Adrenal gland (tissue), 9 donors: ENCODE measurements at regions not wholly inside any gene's neighbourhood (a gene's known extent, or its start where the extent isn't known, plus 50 kb on each side); places are given as distances from the start of the nearest gene placed in this dataset.

Experiments used
- DNase-seq, 7 donors: peaks; one replicate each; pipeline ENCODE4 v3.0.0-alpha.2; 2019 to 2020
- H3K27ac ChIP-seq, 5 donors: fragments of 200-600 bp; sonication (generic) in 4 of 5; 1 replicate in 3 of 5; 2 replicates in 2 of 5; pipeline versions ENCODE4 v1.5.1 to v1.8.0; 2016 to 2020; ENCODE audit warnings: mild to moderate bottlenecking in 1 of 5
- H3K27me3 ChIP-seq: fragments of 200-600 bp; 2 replicates; pipeline ENCODE4 v1.8.0; 2021
- H3K36me3 ChIP-seq, 2 donors: fragments of 200-600 bp; replicated peaks in 1 of 2; 1 replicate in 1 of 2; 2 replicates in 1 of 2; pipeline versions ENCODE4 v1.5.1 to v1.8.0; 2018 to 2022
- H3K4me1 ChIP-seq, 2 donors: fragments of 200-600 bp; replicated peaks in 1 of 2; 1 replicate in 1 of 2; 2 replicates in 1 of 2; pipeline versions ENCODE4 v1.5.1 to v1.8.0; 2018 to 2021
- H3K4me3 ChIP-seq, 4 donors: fragments of 200-600 bp; sonication (generic) in 3 of 4; one replicate each; pipeline ENCODE4 v1.5.1; 2016 to 2018
- H3K9me3 ChIP-seq, 3 donors: fragments of 200-600 bp; sonication (generic) in 1 of 3; replicated peaks in 1 of 3; 1 replicate in 2 of 3; 2 replicates in 1 of 3; pipeline versions ENCODE4 v1.5.1 to v1.8.0; 2016 to 2021
- CTCF ChIP-seq, 6 experiments: fragments of 450-650 bp in 4 of 6; fragments of 200-600 bp in 2 of 6; sonication (generic) in 1 of 6; IDR thresholded peaks; 1 replicate in 5 of 6; 2 replicates in 1 of 6; pipeline versions ENCODE4 v1.5.1 to v1.8.0; 2016 to 2021; ENCODE audit warnings: antibody characterized with exemption in 6 of 6, mild to moderate bottlenecking in 2 of 6, moderate library complexity in 1 of 6
- POLR2A ChIP-seq, 2 donors: fragments of 450-650 bp; IDR thresholded peaks; one replicate each; pipeline ENCODE4 v1.6.1; 2017; ENCODE audit warnings: antibody characterized with exemption in 2 of 2, mild to moderate bottlenecking in 2 of 2, moderate library complexity in 1 of 2
- WGBS, 4 donors: extraction: QIAGEN DNeasy Blood & Tissue Kit in 2 of 4; methylation state at CpG; one replicate each; pipeline versions ENCODE4 v1.1.5 to v1.1.7; 2013 to 2017; 5-methylcytosine and 5-hydroxymethylcytosine counted together
- intact Hi-C, 2 donors: fragments of 100-400 bp; cut with DNase I; formaldehyde crosslinking; loops; one replicate each; pipeline versions ENCODE4 v1.14.1 to v1.15.0; 2022 to 2023
- donor health status: healthy with polysubstance abuse.
- donor health status: Bipolar disorder and iron deficiency.
- donor health status: DM: yes; HTN: yes; CAD: no.
- donor health status: DM: no; HTN: no; CAD: no.
- donor health status: DM: no; HTN: no; CAD: no.

- Histone ChIP-seq H3K4me1 (peaks cover 7 to 8% of the 10 kb centered on the region in 2 donors), H3K27ac (no peak overlapping the region), H3K9me3 (no peaks in the 10 kb centered on the region), H3K27me3 (no peaks in the 10 kb centered on the region), H3K36me3 (no peaks in the 10 kb centered on the region), H3K4me3 (no peak overlapping the region)
- WGBS, 4 donors, result 76 to 81% (median 78%) methylated on average over 12 to 22 of the region's 22 CpGs
- DNase-seq, result no peak
- intact Hi-C loops, result no loop called here
- TF ChIP-seq CTCF (IDR thresholded peaks at IDR 0.05), result no peak
These were observed 65.9 kb upstream of the TNRC6C start for GRCh38 chr17:77892469-77893143.

DNA sequence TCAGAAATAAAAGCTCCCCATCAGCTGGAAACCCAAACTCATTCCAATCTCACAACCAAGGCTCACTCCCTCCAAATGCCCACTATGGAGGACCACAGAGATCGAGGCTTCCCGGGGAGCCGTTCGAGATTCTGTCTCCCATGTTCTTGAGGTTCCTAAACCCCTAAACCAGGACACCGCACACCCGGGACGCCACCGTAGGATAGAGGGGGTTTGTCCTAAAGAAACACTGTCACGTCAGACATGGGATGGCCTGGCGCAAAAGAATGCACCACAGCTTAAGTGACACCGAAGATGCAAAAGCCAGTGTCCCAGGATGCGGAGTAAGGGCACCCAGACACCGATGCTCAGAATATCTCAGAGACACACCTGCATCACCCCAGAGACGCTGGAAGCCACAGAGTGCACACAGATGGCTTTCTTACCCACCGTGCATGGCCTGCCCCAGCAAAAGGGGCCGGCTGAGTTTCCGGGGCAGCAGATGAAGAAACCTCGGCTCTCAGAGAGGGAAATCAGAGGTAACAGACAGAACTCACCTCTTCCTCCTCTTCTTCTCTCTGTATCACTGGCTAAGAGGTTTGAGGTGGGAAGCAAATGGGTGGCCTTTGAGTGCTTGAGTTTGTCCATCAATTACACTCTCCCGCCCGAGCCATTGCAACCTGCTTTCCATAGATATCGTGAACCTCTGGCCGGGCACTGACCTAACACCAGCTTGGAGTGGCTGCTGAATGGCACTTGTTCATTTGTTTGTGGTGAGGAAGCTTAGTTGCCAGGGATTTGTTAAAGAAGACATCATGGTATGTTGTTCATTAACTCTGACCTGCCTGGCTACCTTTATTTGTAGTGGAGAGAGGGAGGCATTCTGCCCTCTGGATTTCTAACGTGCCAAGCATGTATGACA, 65.1 kb upstream of the TNRC6C start:
- H3K4me3 ChIP-seq, result no peak overlapping the region
- 89 to 91% (median 90%) methylated on average over 20 to 23 of the region's 23 CpGs for WGBS, 4 donors
- no peaks in the 10 kb centered on the region for H3K36me3 ChIP-seq
- H3K27ac ChIP-seq, result no peak overlapping the region
- TF ChIP-seq CTCF (IDR thresholded peaks at IDR 0.05) (no peak), POLR2A (IDR thresholded peaks at IDR 0.05) (no peak)
- DNase-seq, result no peak
- H3K9me3 ChIP-seq, result no peaks in the 10 kb centered on the region
- H3K27me3 ChIP-seq, result no peaks in the 10 kb centered on the region
- H3K4me1 ChIP-seq, result peaks cover 0 to under 1% of the 10 kb centered on the region in 2 donors
- intact Hi-C loops, result no loop called here

GRCh38 chr17:77894126-77894956, 64.2 kb upstream of the TNRC6C start:
- Histone ChIP-seq H3K4me3 (no peak overlapping the region), H3K9me3 (no peaks in the 10 kb centered on the region), H3K27me3 (no peaks in the 10 kb centered on the region), H3K4me1 (no peaks in the 10 kb centered on the region), H3K27ac (no peak overlapping the region), H3K36me3 (no peaks in the 10 kb centered on the region)
- no peak for DNase-seq
- no peak for TF ChIP-seq CTCF (IDR thresholded peaks at IDR 0.05)
- no peak for TF ChIP-seq POLR2A (IDR thresholded peaks at IDR 0.05)
- 76 to 91% (median 86%) methylated on average over 8 to 14 of the region's 14 CpGs for WGBS, 4 donors
- intact Hi-C loops, result no loop called here

DNA sequence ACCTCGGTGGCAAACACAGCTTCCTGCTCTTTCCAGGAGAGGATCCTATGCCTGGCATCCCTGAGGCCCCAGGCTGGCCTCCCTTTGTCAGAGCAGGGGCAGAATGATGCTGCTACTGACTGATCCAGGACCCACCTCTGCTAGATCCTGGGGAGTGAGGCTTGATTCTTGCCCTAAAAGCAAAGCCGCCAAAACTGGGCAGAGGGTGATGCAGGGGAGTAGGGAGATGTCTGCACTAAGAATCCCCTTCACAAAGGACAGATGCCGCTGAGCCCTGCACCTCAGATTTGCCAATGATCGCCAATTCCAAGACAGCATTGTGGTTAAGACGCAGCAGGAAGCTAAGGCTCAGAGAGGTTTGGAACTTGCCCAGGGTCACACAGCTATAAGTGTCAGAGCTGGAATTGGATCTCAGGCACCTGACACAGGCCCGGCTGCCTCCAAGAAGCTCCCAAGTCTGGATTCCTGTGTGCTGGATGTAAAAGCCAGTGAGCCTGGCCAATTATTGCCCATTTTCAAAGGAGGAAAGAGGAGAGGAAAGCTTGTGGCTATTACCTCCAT, 60.7 kb upstream of the TNRC6C start:
- WGBS, 4 donors, result 82 to 94% (median 84%) methylated on average over 5 to 6 of the region's 6 CpGs
- no peak overlapping the region for H3K27ac ChIP-seq

More for the DNA sequence above, 60.7 kb upstream of the TNRC6C start:
- no peak for DNase-seq
- H3K9me3 ChIP-seq, result no peaks in the 10 kb centered on the region
- no peaks in the 10 kb centered on the region for H3K27me3 ChIP-seq
- TF ChIP-seq POLR2A (IDR thresholded peaks at IDR 0.05), result no peak
- TF ChIP-seq CTCF (IDR thresholded peaks at IDR 0.05), result no peak
- intact Hi-C loops, result no loop called here
- no peaks in the 10 kb centered on the region for H3K36me3 ChIP-seq
- H3K4me1 ChIP-seq, result no peaks in the 10 kb centered on the region
- no peak overlapping the region for H3K4me3 ChIP-seq
